WTC11 (cell line): ENCODE measurements at regions not wholly inside any gene's neighbourhood (a gene's known extent, or its start where the extent isn't known, plus 50 kb on each side); places are given as distances from the start of the nearest gene placed in this dataset.

Source experiments
- ATAC-seq: fragments of 200-7000 bp; cut with Tn5 transposase; 2 replicates; pipeline ENCODE4 v1.10.0; 2021; ENCODE audit warnings: mild to moderate bottlenecking, moderate library complexity
- CTCF ChIA-PET: fragments of 300-600 bp; sonication (Branson Sonifier 250); formaldehyde crosslinking; loops from one replicate; lab custom pipeline; 2021; ENCODE audit warnings: antibody characterized with exemption; lab: Charles Lee
- POLR2A ChIA-PET: fragments of 350-600 bp; sonication (Branson Sonifier 250); formaldehyde crosslinking; loops from one replicate; lab custom pipeline; 2021; ENCODE audit warnings: antibody characterized with exemption; lab: Charles Lee
- DNase-seq: peaks from one replicate; pipeline ENCODE4 v3.0.0; 2021; ENCODE audit warnings: low spot score
- H3K27ac Mint-ChIP-seq: 2 replicates; pipeline ENCODE4 v1.8.0; 2021; ENCODE audit warnings: mixed read lengths
- H3K27me3 Mint-ChIP-seq: 2 replicates; pipeline ENCODE4 v1.8.0; 2021; ENCODE audit warnings: low read depth, mild to moderate bottlenecking, moderate library complexity, mixed read lengths
- H3K36me3 Mint-ChIP-seq: 2 replicates; pipeline ENCODE4 v1.8.0; 2021; ENCODE audit warnings: mixed read lengths
- H3K4me1 Mint-ChIP-seq: 2 replicates; pipeline ENCODE4 v1.8.0; 2022; ENCODE audit warnings: mixed read lengths
- H3K4me3 Mint-ChIP-seq: 2 replicates; pipeline ENCODE4 v1.8.0; 2021; ENCODE audit warnings: mild to moderate bottlenecking, moderate library complexity, mixed read lengths
- H3K9me3 Mint-ChIP-seq: 2 replicates; pipeline ENCODE4 v1.8.0; 2021; ENCODE audit warnings: mixed read lengths
- AR ChIP-seq: fragments of 250-450 bp; sonication (Bioruptor Pico); IDR thresholded peaks from 2 replicates; pipeline ENCODE4 v1.9.0; 2021; ENCODE audit warnings: mild to moderate bottlenecking
- ARID4B ChIP-seq: sonication (generic); formaldehyde crosslinking; IDR thresholded peaks from 2 replicates; pipeline ENCODE4 v1.8.0; 2023; ENCODE audit warnings: missing genetic modification reagents, mild to moderate bottlenecking, borderline replicate concordance
- ATF1 ChIP-seq: sonication (generic); formaldehyde crosslinking; IDR thresholded peaks from 2 replicates; pipeline ENCODE4 v1.8.1; 2023; ENCODE audit warnings: mild to moderate bottlenecking, moderate library complexity, missing genetic modification reagents
- FOXP1 ChIP-seq: sonication (generic); formaldehyde crosslinking; IDR thresholded peaks from 2 replicates; pipeline ENCODE4 v1.8.0; 2022; ENCODE audit warnings: missing genetic modification reagents, mild to moderate bottlenecking, moderate library complexity, borderline replicate concordance
- MAX ChIP-seq: sonication (generic); formaldehyde crosslinking; IDR thresholded peaks from 2 replicates; pipeline ENCODE4 v1.8.0; 2022; ENCODE audit warnings: mild to moderate bottlenecking, missing genetic modification reagents
- PREB ChIP-seq: sonication (generic); formaldehyde crosslinking; IDR thresholded peaks from 2 replicates; pipeline ENCODE4 v1.8.1; 2022; ENCODE audit warnings: mild to moderate bottlenecking, missing genetic modification reagents, moderate library complexity, borderline replicate concordance
- SMAD3 ChIP-seq: sonication (generic); formaldehyde crosslinking; IDR thresholded peaks from 2 replicates; pipeline ENCODE4 v1.8.0; 2022; ENCODE audit warnings: missing genetic modification reagents, mild to moderate bottlenecking, borderline replicate concordance
- SMAD4 ChIP-seq: sonication (generic); formaldehyde crosslinking; IDR thresholded peaks from 2 replicates; pipeline ENCODE4 v1.8.0; 2022; ENCODE audit warnings: mild to moderate bottlenecking, missing genetic modification reagents
- STAT6 ChIP-seq: sonication (generic); formaldehyde crosslinking; conservative IDR thresholded peaks from 2 replicates; pipeline ENCODE4 v1.8.1; 2023; ENCODE audit warnings: mild to moderate bottlenecking, low read depth, missing genetic modification reagents, moderate library complexity
- TCF7 ChIP-seq: sonication (generic); formaldehyde crosslinking; IDR thresholded peaks from 2 replicates; pipeline ENCODE4 v1.8.0; 2022; ENCODE audit warnings: mild to moderate bottlenecking, low read depth, missing genetic modification reagents, moderate library complexity
- ZNF416 ChIP-seq: fragments of 250-450 bp; sonication (Bioruptor Pico); IDR thresholded peaks from 2 replicates; pipeline ENCODE4 v1.9.0; 2021; ENCODE audit warnings: mild to moderate bottlenecking, inconsistent platforms
- ZNF532 ChIP-seq: fragments of 250-450 bp; sonication (Bioruptor Pico); IDR thresholded peaks from 2 replicates; pipeline ENCODE4 v1.9.0; 2021; ENCODE audit warnings: mild to moderate bottlenecking, borderline replicate concordance
- ZSCAN18 ChIP-seq: fragments of 250-450 bp; sonication (Bioruptor Pico); IDR thresholded peaks from 2 replicates; pipeline ENCODE4 v2.1.2; 2022; ENCODE audit warnings: mild to moderate bottlenecking, moderate library complexity

- TF ChIP-seq ZNF532 (no peak), ZSCAN18 (CRISPR knock-in tag) (no peak), ZNF416 (CRISPR knock-in tag) (no peak)
Observed at GRCh38 chr13:105259426-105259825, 1276.0 kb downstream of the EFNB2 start (continued).

GRCh38 chr13:105255472-105255871 lies 1280.0 kb downstream of the EFNB2 start:
- Mint-ChIP-seq H3K9me3 (peaks cover 4% of the 10 kb centered on the region), H3K4me3 (no peak overlapping the region), H3K27me3 (no peaks in the 10 kb centered on the region), H3K27ac (no peak overlapping the region), H3K4me1 (no peaks in the 10 kb centered on the region), H3K36me3 (no peaks in the 10 kb centered on the region)
- POLR2A ChIA-PET = no interaction called here
- CTCF ChIA-PET = no interaction called here
- ATAC-seq = no peak
- no peak for DNase-seq
- TF ChIP-seq ARID4B (no peak), PREB (CRISPR knock-in tag) (no peak), TCF7 (no peak), AR (CRISPR knock-in tag) (no peak), ZNF532 (no peak), MAX (CRISPR knock-in tag) (no peak), SMAD4 (CRISPR knock-in tag) (no peak), FOXP1 (CRISPR knock-in tag) (no peak), STAT6 (no peak), ATF1 (CRISPR knock-in tag) (no peak), SMAD3 (no peak)
